AG04449 (cell line): ENCODE measurements at regions not wholly inside any gene's neighbourhood (a gene's known extent, or its start where the extent isn't known, plus 50 kb on each side); places are given as distances from the start of the nearest gene placed in this dataset.

ENCODE experiments used
- CTCF ChIA-PET: fragments of 350-600 bp; formaldehyde crosslinking; extraction: SDS; loops from one replicate; lab custom pipeline; 2021; ENCODE audit warnings: antibody characterized with exemption; lab: Yijun Ruan, JAX
- POLR2A ChIA-PET: fragments of 400-600, 350-600 bp; formaldehyde crosslinking; extraction: SDS; loops from one replicate; lab custom pipeline; 2020; ENCODE audit warnings: antibody characterized with exemption, inconsistent platforms; lab: Yijun Ruan, JAX
- DNase-seq: peaks from one replicate; pipeline ENCODE4 v3.0.0-alpha.2; 2010; ENCODE audit warnings: low read depth, low spot score
- H3K4me3 ChIP-seq: 2 replicates; pipeline ENCODE4 v1.5.1; 2011; ENCODE audit warnings: low read depth, mild to moderate bottlenecking, control low read depth, low read length
- CTCF ChIP-seq: IDR thresholded peaks from one replicate; pipeline ENCODE4 v1.5.1; 2011; ENCODE audit warnings: mild to moderate bottlenecking, moderate library complexity, low read length, control low read depth, inconsistent platforms; ENCODE audit not compliant: insufficient read depth; ENCODE audit errors: missing control alignments

- POLR2A ChIA-PET: no interaction called here
- CTCF ChIA-PET: interaction anchor here (1.3 to 3.6 kb wide), 3 partner anchors 8 to 10 kb away, joined by 3 to 12 read pairs (median 5); no protein-coding TSS in a partner anchor
- no peak overlapping the region for H3K4me3 ChIP-seq
- no peak for DNase-seq
- TF ChIP-seq CTCF: no peak
Measured at GRCh38 chr1:91594383-91595055, 93.9 kb downstream of the CDC7 start.

GRCh38 chr1:91596474-91596873, 95.8 kb downstream of the CDC7 start:
- TF ChIP-seq CTCF: no peak
- ChIA-PET CTCF (no interaction called here), POLR2A (no interaction called here)
- DNase-seq: no peak
- H3K4me3 ChIP-seq: no peak overlapping the region

DNA sequence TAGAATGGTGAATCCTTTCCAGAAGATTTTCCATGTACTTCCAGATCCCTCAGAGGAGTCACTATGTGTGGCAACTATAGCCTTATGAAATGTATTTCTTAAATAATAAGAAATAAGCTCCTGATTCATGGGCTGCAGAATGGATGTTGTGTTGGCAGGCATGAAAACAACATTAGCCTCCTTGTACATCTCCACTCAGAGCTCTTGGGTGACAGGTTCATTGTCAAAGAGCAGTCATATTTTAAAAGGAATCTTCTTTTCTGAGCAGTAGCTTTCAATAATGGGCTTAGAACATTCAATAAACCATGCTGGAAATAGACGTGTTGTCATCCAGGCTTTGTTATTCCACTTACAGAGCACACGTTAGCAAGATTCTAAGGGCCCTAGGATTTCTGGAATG, 96.6 kb downstream of the CDC7 start:
- CTCF ChIA-PET: no interaction called here
- POLR2A ChIA-PET: no interaction called here
- no peak for DNase-seq
- H3K4me3 ChIP-seq: no peak overlapping the region
- no peak for TF ChIP-seq CTCF

GRCh38 chr1:91600431-91601337, 100.0 kb downstream of the CDC7 start:
- no peak overlapping the region for H3K4me3 ChIP-seq
- DNase-seq: no peak
- POLR2A ChIA-PET: no interaction called here
- no peak for TF ChIP-seq CTCF
- CTCF ChIA-PET: no interaction called here

DNA sequence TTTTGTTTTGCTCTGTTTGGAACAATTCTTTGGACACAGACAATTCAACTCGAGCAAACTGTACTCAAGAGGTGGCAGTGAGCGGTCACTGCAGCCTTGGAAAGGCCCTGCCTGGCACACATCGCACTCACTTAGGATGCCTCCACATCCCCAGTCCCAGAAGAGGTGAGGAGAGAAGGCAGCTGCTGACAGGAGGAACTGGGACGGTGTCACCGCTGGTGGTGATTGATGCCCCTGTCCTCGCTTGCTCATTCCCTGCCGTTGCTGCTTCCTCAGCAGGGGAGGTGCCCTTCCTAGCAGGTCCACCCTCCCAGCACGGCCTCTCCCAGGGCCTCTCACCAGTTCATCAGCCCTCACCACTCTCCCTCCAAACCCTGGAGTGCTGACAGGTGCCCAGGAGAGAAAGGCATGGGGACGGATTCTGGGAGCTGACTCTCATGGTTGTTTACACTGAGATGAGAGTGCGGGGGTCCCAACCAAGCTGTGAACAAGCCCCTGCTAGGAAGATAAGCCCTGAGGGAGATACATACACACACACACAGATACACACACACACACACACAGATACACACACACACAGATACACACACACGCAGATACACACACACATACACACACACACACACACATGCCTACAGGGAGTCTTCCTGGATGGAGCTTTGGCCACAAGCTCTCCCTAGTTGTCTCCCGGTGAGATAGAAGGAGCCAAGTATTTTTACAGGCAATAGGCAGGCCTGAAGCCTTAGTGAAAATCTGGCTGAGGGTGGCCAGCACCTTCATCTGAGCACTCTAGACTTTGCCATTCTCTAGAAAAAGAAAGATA, 101.1 kb downstream of the CDC7 start:
- H3K4me3 ChIP-seq: no peak overlapping the region
- CTCF ChIA-PET: interaction anchor here (0.6 to 1.4 kb wide), 2 partner anchors 76 to 90 kb away, joined by 3 read pairs; no protein-coding TSS in a partner anchor
- DNase-seq: no peak
- TF ChIP-seq CTCF: no peak
- POLR2A ChIA-PET: interaction anchor here (0.6 kb wide), 1 partner anchor 282 kb away, joined by 3 read pairs; no protein-coding TSS in a partner anchor

DNA sequence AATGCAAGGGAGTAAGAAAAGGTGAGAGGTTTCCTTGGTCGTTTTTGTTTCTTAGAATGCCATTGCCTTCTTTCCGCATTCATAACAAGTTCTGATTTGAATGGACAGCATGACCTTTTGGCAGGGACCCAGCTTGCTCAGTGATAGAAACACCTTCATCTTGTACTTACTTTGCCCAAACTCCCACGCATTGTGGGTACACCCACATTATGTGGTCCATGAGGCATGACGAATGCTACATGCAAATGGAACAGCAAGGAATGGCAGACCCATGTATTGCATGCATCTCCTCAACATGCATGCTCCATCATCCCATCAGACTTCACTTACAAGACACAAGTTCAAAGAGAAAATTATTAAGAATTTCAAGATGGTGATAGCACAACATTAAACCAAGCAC, 102.8 kb downstream of the CDC7 start:
- no peak for DNase-seq
- no peak overlapping the region for H3K4me3 ChIP-seq
- TF ChIP-seq CTCF: no peak
- ChIA-PET POLR2A (no interaction called here), CTCF (no interaction called here)
